ENCODE measurements at regions not wholly inside any gene's neighbourhood (a gene's known extent, or its start where the extent isn't known, plus 50 kb on each side); places are given as distances from the start of the nearest gene placed in this dataset.
"Not testable (repeated sequence)": the region's sequence is repeated elsewhere in the genome, so short reads cannot be mapped to it uniquely, and the experiment has no call there.

- ChIA-PET POLR2A (no interaction called here), CTCF (no interaction called here)
These were observed 598.5 kb downstream of the PDCD6IP start for GRCh38 chr3:34396956-34397355.

- POLR2A ChIA-PET = no interaction called here
- CTCF ChIA-PET = no interaction called here
These were observed 601.0 kb downstream of the PDCD6IP start for GRCh38 chr3:34399401-34399800.

- ChIA-PET CTCF (no interaction called here), POLR2A (no interaction called here)
These were observed 606.7 kb downstream of the PDCD6IP start for GRCh38 chr3:34405159-34405558.

DNA sequence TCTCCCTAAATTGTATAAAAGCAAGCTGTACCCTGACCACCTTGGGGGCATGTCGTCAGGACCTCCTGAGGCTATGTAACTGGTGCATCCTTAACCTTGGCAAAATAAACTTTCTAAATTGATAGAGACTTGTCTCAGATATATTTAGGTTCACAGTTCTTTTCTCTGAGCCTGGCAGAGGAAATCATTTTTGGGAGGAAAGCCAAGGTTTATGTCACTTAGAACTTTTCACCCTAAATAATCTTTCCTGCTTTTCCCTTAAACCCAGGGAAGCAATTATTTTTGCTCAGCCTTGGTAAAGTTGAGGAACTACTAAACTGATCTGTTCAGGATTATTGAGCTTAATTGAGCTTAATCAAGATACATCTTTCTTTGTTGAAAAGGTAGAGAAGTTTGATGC lies 608.9 kb downstream of the PDCD6IP start:
- CTCF ChIA-PET = no interaction called here
- POLR2A ChIA-PET = no interaction called here

DNA sequence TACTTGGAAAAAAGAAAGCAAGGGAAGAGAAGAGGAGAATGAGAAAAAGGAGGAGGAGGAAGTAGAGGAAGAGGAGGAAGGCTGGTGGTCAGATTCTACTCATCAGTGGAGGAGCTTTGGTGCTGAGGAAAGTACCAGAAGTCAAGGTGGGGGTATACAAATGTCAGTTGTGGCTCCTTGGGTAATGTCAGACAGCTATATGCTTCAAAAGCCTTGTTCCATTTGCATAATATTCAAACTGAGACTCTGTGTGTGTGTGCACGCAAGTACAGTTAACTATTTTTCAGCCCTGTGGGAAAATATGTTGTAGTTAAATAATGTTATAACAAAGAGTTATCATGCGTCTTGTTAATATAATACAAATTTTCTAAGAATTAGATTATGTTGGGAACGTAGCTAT lies 609.7 kb downstream of the PDCD6IP start:
- ChIA-PET CTCF (no interaction called here), POLR2A (no interaction called here)

GRCh38 chr3:34411596-34411995 lies 613.2 kb downstream of the PDCD6IP start:
- CTCF ChIA-PET = no interaction called here
- POLR2A ChIA-PET = no interaction called here

DNA sequence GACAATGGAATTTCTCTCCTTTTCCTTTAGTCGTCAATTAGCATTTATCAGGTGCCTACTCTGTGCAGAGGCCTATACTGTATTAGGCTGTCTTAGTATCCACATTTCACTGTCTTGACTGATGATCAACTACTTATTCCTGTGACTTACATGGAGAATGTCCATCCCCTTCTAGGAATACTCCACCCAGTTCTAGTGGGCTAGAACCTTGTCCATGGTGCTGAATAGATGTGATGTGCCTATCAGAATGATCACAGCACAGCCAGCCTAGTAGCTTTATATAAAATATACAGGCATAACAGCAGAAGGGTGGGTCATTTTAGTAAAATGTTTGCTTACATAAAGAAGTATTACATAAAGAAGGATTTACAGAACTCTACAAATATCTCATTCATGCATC lies 621.4 kb downstream of the PDCD6IP start:
- CTCF ChIA-PET = no interaction called here
- POLR2A ChIA-PET = no interaction called here

GRCh38 chr3:34421762-34422161 lies 623.3 kb downstream of the PDCD6IP start:
- CTCF ChIA-PET = no interaction called here
- POLR2A ChIA-PET = no interaction called here

DNA sequence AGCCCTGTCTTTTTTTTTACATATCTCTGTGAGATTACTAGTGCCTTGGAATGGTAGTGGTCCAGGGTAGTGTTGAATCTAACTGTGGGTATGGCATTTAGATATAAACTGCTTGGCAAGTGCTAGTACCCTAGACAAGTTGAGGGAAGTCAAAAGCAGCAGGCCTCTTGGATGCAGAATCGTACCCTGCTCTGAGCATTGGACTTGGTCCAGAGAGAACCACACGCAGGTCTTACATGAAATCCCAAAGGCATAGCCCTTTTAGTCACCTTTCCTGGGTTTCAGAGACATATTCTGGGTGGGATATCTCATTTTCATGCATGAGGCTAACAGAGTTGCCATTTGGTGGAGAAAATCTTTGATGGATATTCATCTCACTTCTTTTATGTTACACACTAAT lies 641.4 kb downstream of the PDCD6IP start:
- ChIA-PET POLR2A (no interaction called here), CTCF (no interaction called here)

GRCh38 chr3:34444137-34444536 lies 645.7 kb downstream of the PDCD6IP start:
- POLR2A ChIA-PET = no interaction called here
- CTCF ChIA-PET = no interaction called here

GRCh38 chr3:34449305-34449704 lies 650.9 kb downstream of the PDCD6IP start:
- CTCF ChIA-PET = no interaction called here
- POLR2A ChIA-PET = no interaction called here

- POLR2A ChIA-PET = no interaction called here
- CTCF ChIA-PET = no interaction called here
These were observed 665.0 kb downstream of the PDCD6IP start for GRCh38 chr3:34463414-34463813.

- POLR2A ChIA-PET = no interaction called here
- CTCF ChIA-PET = no interaction called here
These were observed 666.2 kb downstream of the PDCD6IP start for GRCh38 chr3:34464646-34465045.

DNA sequence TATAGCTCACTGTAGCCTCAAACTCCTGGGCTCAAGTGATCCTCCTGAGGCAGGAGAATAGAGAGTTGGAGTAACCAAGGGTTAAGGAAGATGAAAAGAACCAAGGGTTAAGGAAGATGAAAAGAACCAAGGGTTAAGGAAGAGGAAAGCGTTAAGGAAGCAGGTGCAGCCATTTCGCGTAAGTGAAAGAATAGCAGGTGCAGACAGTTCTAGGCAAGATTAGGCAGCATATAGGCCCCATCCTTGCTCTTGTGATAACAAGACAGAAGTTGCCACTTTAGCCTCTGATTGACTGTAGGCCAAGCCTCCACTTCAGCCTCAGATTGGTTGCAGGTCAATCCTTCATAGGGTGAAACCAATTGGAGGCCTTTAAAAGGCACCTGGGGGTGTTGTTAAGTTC lies 677.4 kb downstream of the PDCD6IP start:
- CTCF ChIA-PET = no interaction called here
- POLR2A ChIA-PET = no interaction called here

DNA sequence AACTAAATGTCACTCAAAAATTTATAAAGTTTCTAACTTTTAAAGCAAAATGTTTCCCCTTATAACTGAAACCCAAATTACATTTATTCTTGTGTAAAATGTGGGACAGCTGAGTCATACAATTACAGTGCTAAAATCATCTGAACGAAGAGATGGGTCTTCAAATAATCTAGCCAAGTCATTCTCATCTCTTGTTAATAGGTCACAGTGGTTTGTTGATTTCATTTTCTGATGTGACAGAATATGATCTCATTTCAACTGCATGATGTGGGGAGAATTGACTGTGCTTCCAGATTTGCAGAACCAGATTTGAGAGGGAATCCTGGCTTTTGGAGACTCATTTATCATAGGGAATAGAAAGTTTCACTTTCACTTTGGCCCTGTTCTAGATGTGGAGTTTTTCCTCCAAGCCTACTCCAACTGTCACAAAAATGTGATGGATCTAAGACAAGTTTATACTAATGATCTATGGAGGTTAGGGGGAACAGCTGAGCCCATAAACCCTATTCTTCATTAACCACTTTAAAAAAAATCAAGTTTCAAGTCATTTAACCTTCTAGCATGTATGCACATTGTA lies 685.0 kb downstream of the PDCD6IP start:
- CTCF ChIA-PET = no interaction called here

GRCh38 chr3:34504366-34504765 lies 705.9 kb downstream of the PDCD6IP start:
- ChIA-PET CTCF (no interaction called here), POLR2A (no interaction called here)

More for the DNA sequence above, 685.0 kb downstream of the PDCD6IP start:
- POLR2A ChIA-PET = no interaction called here

DNA sequence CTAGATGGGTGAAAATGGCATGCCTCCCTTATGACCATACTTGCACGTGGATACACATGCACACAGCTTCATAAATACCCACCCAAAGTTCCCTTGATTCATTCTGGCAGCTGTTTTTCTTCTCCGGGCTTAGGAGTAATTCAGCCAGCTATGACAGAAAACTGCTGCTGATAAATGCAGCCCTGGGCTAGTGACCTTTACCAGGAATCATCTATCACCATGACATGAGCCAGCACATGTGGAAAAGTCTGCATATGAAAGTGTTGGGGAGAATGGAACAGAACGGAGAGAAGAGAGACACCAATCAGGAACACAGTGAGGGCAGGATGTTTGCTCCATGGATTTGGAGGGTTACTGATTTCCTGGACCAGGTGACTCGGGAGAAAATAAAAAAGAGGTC lies 706.3 kb downstream of the PDCD6IP start:
- POLR2A ChIA-PET = no interaction called here
- CTCF ChIA-PET = no interaction called here

GRCh38 chr3:34508732-34509131 lies 710.3 kb downstream of the PDCD6IP start:
- ChIA-PET CTCF (no interaction called here), POLR2A (no interaction called here)

- CTCF ChIA-PET = no interaction called here
These were observed 713.5 kb downstream of the PDCD6IP start for GRCh38 chr3:34511891-34512290.

GRCh38 chr3:34519008-34519407 lies 720.6 kb downstream of the PDCD6IP start:
- CTCF ChIA-PET, POLR2A ChIA-PET: not testable (repeated sequence)

More at GRCh38 chr3:34511891-34512290, 713.5 kb downstream of the PDCD6IP start:
- POLR2A ChIA-PET = no interaction called here

DNA sequence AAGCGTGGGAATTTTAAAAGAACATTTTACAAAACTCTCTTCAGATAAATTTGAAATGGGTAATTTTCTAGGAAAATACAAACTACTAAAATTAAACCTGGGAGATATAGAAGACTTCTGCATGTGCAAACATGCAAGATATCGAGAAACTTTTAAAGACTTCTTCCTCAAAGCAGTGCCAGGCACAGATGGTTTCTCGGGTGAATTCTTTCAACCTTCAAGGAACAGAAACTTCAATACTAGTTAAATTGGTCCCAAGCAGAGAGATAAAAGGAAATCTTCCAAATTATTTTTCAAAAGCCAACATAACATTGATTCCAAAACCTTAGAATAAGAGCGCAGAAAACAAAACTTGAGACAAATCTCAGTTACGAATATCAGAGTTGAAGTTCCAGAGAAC lies 732.7 kb downstream of the PDCD6IP start:
- CTCF ChIA-PET = no interaction called here
- POLR2A ChIA-PET = no interaction called here

- POLR2A ChIA-PET = no interaction called here
- CTCF ChIA-PET = no interaction called here
These were observed 735.0 kb downstream of the PDCD6IP start for GRCh38 chr3:34533451-34533850.

GRCh38 chr3:34534013-34534412 lies 735.6 kb downstream of the PDCD6IP start:
- CTCF ChIA-PET = no interaction called here
- POLR2A ChIA-PET = no interaction called here
